Activated CD8-positive, alpha-beta T cell treated with anti-CD3 and anti-CD28 coated beads, Interleukin-2, amount 10 ng/mL, durations not matched to agents 7 days and 5 days (primary cell): ENCODE measurements at regions not wholly inside any gene's neighbourhood (a gene's known extent, or its start where the extent isn't known, plus 50 kb on each side); places are given as distances from the start of the nearest gene placed in this dataset.
"Not testable (repeated sequence)": the region's sequence is repeated elsewhere in the genome, so short reads cannot be mapped to it uniquely, and the experiment has no call there.

ENCODE experiments used
- ATAC-seq: fragments of 150-1000 bp; cut with Tn5 transposase; one replicate; pipeline ENCODE4 v1.10.0; 2021; ENCODE audit warnings: moderate library complexity
- CTCF ChIA-PET: fragments of 350-600 bp; sonication (Branson Sonifier 250); formaldehyde crosslinking; loops from one replicate; lab custom pipeline; 2021; ENCODE audit warnings: antibody characterized with exemption; lab: Charles Lee
- POLR2A ChIA-PET: fragments of 350-600 bp; sonication (Branson Sonifier 250); formaldehyde crosslinking; loops from one replicate; lab custom pipeline; 2021; ENCODE audit warnings: antibody characterized with exemption; lab: Charles Lee
- DNase-seq: peaks from one replicate; pipeline ENCODE4 v3.0.0-alpha.2; 2020
- H3K27ac Mint-ChIP-seq: one replicate; pipeline ENCODE4 v1.8.0; 2021; ENCODE audit warnings: mild to moderate bottlenecking, mixed read lengths
- H3K27me3 Mint-ChIP-seq: one replicate; pipeline ENCODE4 v1.8.0; 2021; ENCODE audit warnings: low read depth, mixed read lengths
- H3K36me3 Mint-ChIP-seq: one replicate; pipeline ENCODE4 v1.8.0; 2021; ENCODE audit warnings: low read depth, mixed read lengths
- H3K4me1 Mint-ChIP-seq: one replicate; pipeline ENCODE4 v1.8.0; 2021; ENCODE audit warnings: low read depth, mixed read lengths
- H3K4me3 Mint-ChIP-seq: one replicate; pipeline ENCODE4 v1.8.0; 2021; ENCODE audit warnings: mild to moderate bottlenecking, mixed read lengths
- H3K9me3 Mint-ChIP-seq: one replicate; pipeline ENCODE4 v1.8.0; 2022; ENCODE audit warnings: mixed read lengths; ENCODE audit not compliant: insufficient read depth

DNA sequence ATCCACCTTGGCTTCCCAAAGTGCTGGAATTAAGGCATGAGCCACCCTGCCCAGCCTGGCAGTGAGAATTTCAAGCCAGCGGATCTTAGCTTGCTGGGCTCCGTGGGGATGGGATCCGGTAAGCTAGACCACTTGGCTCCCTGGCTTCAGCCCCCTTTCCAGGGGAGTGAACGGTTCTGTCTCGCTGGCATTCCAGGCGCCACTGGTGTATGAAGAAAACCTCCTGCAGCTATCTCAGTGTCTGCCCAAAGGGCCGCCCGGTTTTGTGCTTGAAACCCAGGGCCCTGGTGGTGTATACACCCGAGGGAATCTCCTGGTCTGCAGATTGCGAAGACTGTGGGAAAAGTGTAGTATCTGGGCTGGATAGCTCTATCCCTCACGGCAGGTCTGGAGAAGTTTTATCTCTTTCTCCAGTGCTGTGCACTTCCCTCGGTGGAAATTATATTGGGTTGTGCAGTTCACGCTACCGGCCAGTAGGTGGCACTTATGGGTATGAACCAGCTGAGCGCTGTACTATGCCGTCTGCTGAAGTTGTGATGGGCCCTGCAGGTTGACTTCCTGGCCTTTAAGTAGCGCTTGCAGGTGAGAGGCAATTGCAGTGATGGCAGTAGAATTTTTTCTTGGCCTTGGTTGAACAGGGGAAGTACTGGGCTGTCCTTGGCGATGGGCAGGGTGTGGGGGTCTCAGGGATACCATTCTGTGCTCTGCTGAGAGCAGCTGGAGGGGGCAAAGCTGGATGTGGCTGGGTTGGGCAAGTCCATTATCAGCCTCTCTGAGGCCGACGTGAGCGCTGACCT, 138.0 kb upstream of the MTPN start:
- H3K27me3 Mint-ChIP-seq = no peaks in the 10 kb centered on the region
- no peaks in the 10 kb centered on the region for H3K9me3 Mint-ChIP-seq
- ChIA-PET POLR2A (no interaction called here), CTCF (interaction anchor here (0.6 to 1.5 kb wide), 4 partner anchors 22 to 1363 kb away, joined by 3 read pairs; no protein-coding TSS in a partner anchor)
- H3K4me3 Mint-ChIP-seq = no peak overlapping the region
- DNase-seq = peak; percentile 59
- peak; percentile 70 for ATAC-seq
- H3K36me3 Mint-ChIP-seq = no peaks in the 10 kb centered on the region
- no peak overlapping the region for H3K27ac Mint-ChIP-seq
- H3K4me1 Mint-ChIP-seq = no peaks in the 10 kb centered on the region

DNA sequence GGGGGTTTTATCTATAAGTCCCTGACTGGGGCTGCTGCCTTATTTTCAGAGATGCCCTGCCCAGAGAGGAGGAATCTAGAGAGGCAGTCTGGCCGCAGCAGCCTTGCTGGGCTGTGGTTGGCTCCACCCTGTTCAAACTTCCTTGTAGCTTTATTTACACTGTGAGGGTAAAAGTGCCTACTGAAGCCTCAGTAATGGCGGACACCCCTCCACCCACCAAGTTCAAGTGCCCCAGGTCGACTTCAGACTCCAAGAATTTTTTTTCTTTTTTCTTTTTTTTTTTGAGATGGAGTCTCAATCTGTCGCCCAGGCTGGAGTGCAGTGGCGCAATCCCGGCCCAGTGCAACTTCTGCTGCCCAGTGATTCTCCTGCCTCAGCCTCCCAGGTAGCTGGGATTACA, 137.3 kb upstream of the MTPN start:
- H3K27ac Mint-ChIP-seq, ATAC-seq, H3K27me3 Mint-ChIP-seq, H3K9me3 Mint-ChIP-seq, DNase-seq, H3K36me3 Mint-ChIP-seq, H3K4me3 Mint-ChIP-seq, H3K4me1 Mint-ChIP-seq, POLR2A ChIA-PET: not testable (repeated sequence)
- CTCF ChIA-PET = interaction anchor here (0.9 to 1.5 kb wide), 3 partner anchors 23 to 214 kb away, joined by 3 read pairs; no protein-coding TSS in a partner anchor

DNA sequence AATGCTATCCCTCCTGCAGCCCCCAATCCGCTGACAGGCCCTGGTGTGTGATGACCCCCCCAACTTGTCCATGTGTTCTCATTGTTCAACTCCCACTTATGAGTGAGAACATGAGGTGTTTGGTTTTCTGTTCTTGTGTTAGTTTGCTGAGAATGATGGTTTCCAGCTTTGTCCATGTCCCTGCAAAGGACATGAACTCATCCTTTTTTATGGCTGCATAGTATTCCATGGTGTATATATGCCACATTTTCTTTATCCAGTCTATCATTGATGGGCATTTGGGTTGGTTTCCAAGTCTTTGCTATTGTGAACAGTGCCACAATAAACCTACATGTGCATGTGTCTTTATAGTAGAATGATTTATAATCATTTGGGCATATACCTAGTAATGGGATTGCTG, 131.9 kb upstream of the MTPN start:
- ATAC-seq, H3K27ac Mint-ChIP-seq, H3K9me3 Mint-ChIP-seq, CTCF ChIA-PET, H3K4me1 Mint-ChIP-seq, DNase-seq, H3K27me3 Mint-ChIP-seq, H3K4me3 Mint-ChIP-seq, H3K36me3 Mint-ChIP-seq, POLR2A ChIA-PET: not testable (repeated sequence)

DNA sequence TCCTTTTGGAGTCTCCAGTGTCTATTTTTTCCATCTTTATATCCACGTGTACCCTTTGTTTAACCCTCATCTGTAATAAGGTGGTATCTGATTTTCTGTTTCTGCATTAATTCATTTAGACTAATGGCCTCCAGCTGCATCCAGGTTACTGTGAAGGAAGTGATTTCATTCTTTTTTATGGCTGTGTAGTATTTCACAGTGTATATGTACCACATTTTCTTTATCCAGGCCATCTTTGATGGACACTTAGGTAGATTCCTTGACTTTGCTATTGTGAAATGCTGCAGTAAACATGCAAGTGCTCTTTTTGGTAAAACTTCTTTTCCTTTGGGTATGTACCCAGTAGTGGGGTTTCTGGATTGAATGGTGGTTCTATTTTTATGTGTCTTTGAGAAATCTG, 128.0 kb upstream of the MTPN start:
- CTCF ChIA-PET = no interaction called here
- POLR2A ChIA-PET = no interaction called here
- Mint-ChIP-seq H3K27ac (no peak overlapping the region), H3K4me3 (no peak overlapping the region), H3K36me3 (no peaks in the 10 kb centered on the region), H3K4me1 (no peaks in the 10 kb centered on the region), H3K27me3 (no peaks in the 10 kb centered on the region), H3K9me3 (no peaks in the 10 kb centered on the region)
- no peak for ATAC-seq
- no peak for DNase-seq

DNA sequence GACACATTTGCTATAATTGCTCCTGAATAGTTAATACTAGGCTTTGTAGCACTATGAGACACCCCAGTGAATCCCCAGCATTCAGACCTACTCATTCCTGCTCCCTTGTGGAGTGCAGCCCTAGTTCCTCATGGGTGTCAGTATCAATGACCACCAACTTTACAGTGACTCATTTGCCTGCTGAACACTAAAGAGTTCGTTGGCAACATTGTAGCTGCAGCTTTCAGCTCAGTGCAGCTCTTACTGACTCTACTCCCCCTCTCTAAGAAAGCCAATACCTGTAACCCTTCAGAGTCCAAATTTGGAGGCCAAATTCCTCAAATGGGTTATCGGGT, 127.1 kb upstream of the MTPN start:
- DNase-seq (no peak), ATAC-seq (no peak)
- Mint-ChIP-seq H3K27me3 (no peaks in the 10 kb centered on the region), H3K4me3 (no peak overlapping the region), H3K9me3 (no peaks in the 10 kb centered on the region), H3K36me3 (no peaks in the 10 kb centered on the region), H3K27ac (no peak overlapping the region), H3K4me1 (no peaks in the 10 kb centered on the region)
- ChIA-PET POLR2A (no interaction called here), CTCF (no interaction called here)

DNA sequence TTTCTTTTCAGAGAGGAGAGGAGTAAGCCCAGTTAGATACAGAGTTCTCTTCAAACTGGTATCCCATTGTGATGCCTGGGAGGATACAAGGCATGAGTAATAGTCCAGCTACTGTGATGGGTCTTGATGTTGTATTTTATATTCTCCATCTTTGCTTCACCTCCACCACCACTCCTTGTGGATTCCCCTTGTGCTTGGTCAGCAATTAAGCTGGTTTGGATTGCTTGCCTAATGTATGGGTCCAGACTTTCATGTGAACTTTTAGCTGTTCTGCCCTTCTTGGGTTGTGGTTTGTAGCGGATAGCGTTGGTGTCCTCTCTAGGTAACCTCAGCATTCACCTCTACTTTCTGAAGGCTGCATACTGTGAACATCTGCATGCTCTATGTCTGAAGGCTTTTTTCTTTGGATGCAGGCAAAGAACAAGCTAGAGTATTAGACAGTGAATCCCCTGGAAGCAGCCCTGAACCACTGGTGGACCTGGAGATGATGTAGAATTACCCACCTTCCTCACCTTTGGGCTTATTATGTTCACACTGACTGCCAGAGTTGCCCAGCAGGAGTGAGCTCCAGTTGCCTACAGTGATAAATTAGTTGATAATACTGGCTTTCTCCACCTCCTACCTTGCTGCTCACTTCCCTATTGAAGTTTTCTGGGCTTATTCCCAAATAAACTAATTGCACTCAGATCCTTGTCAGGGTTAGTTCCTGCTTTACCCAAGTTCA, 126.5 kb upstream of the MTPN start:
- Mint-ChIP-seq H3K27ac (no peak overlapping the region), H3K4me3 (no peak overlapping the region), H3K36me3 (no peaks in the 10 kb centered on the region), H3K9me3 (no peaks in the 10 kb centered on the region), H3K4me1 (no peaks in the 10 kb centered on the region), H3K27me3 (no peaks in the 10 kb centered on the region)
- ChIA-PET CTCF (no interaction called here), POLR2A (no interaction called here)
- DNase-seq (no peak), ATAC-seq (no peak)

DNA sequence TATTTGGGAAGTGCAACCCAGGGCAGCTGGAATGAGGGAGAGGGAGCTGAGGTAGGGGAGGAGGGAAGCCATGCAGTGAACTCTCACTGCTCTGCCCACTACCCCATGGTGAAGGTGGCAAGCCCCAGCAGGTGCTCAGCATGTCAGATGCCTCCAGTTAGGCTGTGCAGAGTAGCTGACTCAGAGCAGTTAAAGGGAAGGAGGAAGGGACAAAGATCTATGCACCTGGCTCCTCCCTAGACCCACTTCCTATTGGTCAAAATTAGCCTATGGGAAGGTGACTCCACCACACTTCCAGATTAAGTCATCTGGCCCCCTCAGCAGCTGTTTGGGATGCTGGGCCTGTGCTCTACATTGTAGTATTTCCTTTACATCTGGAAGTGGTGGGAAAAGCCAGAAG, 125.7 kb upstream of the MTPN start:
- ChIA-PET POLR2A (no interaction called here), CTCF (no interaction called here)
- DNase-seq (no peak), ATAC-seq (no peak)
- no peaks in the 10 kb centered on the region for H3K4me1 Mint-ChIP-seq
- H3K36me3 Mint-ChIP-seq = no peaks in the 10 kb centered on the region
- H3K4me3 Mint-ChIP-seq = no peak overlapping the region
- H3K27ac Mint-ChIP-seq = no peak overlapping the region
- H3K9me3 Mint-ChIP-seq = no peaks in the 10 kb centered on the region
- no peaks in the 10 kb centered on the region for H3K27me3 Mint-ChIP-seq

DNA sequence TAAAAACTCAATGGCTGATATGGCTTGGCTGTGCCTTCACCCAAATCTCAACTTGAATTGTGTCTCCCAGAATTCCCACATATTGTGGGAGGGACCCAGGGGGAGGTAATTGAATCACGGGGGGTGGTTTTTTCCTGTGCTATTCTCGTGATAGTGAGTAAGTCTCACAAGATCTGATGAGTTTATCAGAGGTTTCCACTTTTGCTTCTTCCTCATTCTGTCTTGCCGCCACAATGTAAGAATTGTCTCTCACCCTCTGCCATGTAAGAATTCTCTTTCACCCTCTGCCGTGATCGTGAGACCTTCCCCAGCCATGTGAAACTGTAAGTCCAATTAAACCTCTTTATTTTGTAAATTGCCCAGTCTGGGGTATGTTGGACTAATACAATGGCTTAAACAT, 115.6 kb upstream of the MTPN start:
- POLR2A ChIA-PET, CTCF ChIA-PET: not testable (repeated sequence)

DNA sequence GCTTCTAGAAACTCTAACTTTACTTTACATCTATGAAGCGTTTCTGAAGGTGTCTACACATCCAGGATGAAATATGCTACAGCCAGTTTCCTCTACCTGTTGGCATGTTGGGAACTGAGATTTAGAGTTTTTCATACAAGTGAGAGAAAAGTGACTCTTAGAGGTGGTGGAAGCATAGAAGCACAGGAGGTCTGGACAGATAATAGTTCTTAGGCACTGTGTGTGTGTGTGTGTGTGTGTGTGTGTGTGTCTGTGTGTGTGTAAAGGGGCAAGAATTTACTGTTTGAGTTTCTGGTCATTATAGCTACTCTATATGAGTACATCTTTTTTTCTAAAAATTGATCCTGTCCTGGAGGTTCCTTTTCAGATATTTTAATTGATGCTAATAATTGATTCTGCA, 110.7 kb upstream of the MTPN start:
- DNase-seq (no peak), ATAC-seq (no peak)
- Mint-ChIP-seq H3K9me3 (no peaks in the 10 kb centered on the region), H3K27ac (no peak overlapping the region), H3K4me3 (no peak overlapping the region), H3K36me3 (no peaks in the 10 kb centered on the region), H3K4me1 (no peaks in the 10 kb centered on the region), H3K27me3 (no peaks in the 10 kb centered on the region)
- ChIA-PET CTCF (no interaction called here), POLR2A (no interaction called here)

More for the DNA sequence above, 115.6 kb upstream of the MTPN start:
- not testable (repeated sequence) for H3K27ac Mint-ChIP-seq, H3K9me3 Mint-ChIP-seq, H3K27me3 Mint-ChIP-seq, ATAC-seq, H3K4me3 Mint-ChIP-seq, DNase-seq, H3K4me1 Mint-ChIP-seq, H3K36me3 Mint-ChIP-seq

DNA sequence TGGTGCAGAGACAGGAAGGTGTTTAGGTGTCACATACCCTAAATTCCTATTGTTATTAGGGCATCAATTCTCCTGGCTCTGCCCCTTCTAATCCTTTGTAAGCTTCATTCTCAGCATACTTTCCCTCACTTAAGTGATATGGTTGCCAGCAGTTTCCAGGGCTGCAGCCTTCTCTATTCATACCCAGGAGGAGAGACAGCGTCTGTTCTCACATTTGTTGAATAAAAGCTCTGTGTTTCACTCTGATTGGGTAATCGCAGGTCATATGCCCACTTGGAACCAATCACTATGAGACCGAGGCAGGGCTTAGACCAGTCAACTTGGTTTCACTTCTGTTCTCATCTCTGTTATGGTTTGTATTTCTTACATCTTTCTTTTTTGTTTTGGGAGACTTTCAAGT, 109.6 kb upstream of the MTPN start:
- ATAC-seq (peak; percentile 78), DNase-seq (peak; percentile 21)
- CTCF ChIA-PET = no interaction called here
- POLR2A ChIA-PET = no interaction called here
- Mint-ChIP-seq H3K9me3 (no peaks in the 10 kb centered on the region), H3K27me3 (no peaks in the 10 kb centered on the region), H3K4me3 (no peak overlapping the region), H3K36me3 (no peaks in the 10 kb centered on the region), H3K27ac (no peak overlapping the region), H3K4me1 (no peaks in the 10 kb centered on the region)

DNA sequence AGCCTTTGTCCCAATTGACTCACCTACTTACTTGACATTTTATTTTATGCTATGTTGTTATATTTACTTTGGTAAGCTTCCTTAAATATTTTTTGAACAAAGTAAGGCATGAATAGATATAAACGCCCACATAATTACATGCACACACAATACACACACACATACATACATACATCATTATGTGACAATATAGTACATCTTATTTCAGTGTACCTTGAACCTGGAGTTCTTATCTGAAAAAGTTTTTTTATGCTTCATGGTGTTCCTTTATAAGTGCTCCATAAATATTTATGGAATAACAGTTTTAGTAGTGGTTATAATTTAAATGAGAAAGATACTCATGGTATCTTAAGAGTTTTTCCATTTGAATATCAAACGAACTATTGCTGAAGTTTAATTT, 102.8 kb upstream of the MTPN start:
- Mint-ChIP-seq H3K27me3 (no peaks in the 10 kb centered on the region), H3K9me3 (no peaks in the 10 kb centered on the region), H3K36me3 (no peaks in the 10 kb centered on the region), H3K27ac (no peak overlapping the region), H3K4me1 (no peaks in the 10 kb centered on the region), H3K4me3 (no peak overlapping the region)
- ATAC-seq (no peak), DNase-seq (no peak)
- CTCF ChIA-PET = no interaction called here
- POLR2A ChIA-PET = no interaction called here

DNA sequence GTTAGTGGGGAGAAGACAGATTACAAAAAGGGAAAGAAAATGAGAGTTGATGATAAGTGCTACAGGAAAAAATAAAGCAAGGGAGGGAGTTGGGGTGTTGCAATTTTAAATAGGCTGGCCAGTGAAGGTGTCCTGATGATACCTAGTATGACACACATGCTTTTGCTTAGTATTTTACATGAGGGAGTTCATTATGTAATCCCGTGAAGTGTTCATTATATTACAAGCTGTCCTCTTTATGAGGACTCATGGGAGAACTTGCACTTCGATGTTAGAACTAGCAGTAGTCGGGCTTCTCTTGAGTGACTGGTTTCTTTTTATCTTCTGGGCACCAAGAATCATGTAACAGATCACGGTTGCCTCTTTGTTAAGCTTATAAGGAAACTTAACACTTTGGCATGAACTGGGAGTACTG, 102.3 kb upstream of the MTPN start:
- no peaks in the 10 kb centered on the region for H3K9me3 Mint-ChIP-seq
- POLR2A ChIA-PET = no interaction called here
- H3K4me3 Mint-ChIP-seq = no peak overlapping the region
- no peaks in the 10 kb centered on the region for H3K4me1 Mint-ChIP-seq
- no peak for ATAC-seq
- no peaks in the 10 kb centered on the region for H3K27me3 Mint-ChIP-seq
- DNase-seq = no peak
- no peak overlapping the region for H3K27ac Mint-ChIP-seq
- CTCF ChIA-PET = no interaction called here
- H3K36me3 Mint-ChIP-seq = no peaks in the 10 kb centered on the region
